ENCODE measurements at regions not wholly inside any gene's neighbourhood (a gene's known extent, or its start where the extent isn't known, plus 50 kb on each side); places are given as distances from the start of the nearest gene placed in this dataset.

DNA sequence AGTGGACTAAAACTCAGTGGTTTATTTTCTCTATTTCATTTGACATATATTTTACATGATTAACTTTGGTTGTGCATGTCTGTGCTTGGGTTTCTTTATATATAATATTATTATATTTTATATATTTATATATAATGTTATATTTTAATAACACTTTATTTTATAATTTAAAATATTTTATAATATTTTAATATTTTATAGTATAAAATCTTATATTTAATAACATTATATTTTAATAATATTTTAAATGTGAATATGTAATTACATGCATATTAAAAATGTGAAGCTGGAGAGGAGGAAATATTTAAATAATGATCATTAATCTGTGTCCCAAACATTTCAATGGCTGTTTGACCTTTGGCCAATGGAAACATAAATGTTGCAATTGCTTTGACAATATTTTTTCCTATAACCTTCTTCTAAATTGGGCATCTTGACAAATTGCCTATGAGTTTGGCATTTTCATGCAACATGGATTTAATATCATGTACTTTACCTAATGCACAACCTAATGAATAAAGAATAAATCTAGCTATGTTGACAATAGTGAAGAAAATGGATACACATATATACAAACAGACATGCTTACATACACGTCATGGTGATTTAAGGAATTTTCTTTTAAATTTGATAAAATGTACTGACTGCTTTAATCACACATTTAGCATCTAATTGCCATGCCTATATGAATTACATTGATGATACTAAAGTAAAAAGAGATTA, 607.1 kb downstream of the SLITRK6 start:
- intact Hi-C loops (cut with micrococcal nuclease): no loop called here

More for the DNA sequence above, 607.1 kb downstream of the SLITRK6 start:
- no peak overlapping the region for H3K56ac ChIP-seq (ENCODE audit: extremely low read depth, insufficient read depth, low read length)
- H3K9me1 ChIP-seq (ENCODE audit: insufficient read depth, low read length): no peaks in the 10 kb centered on the region
- no peak overlapping the region for H3K9ac ChIP-seq (ENCODE audit: low read depth, low read length)
- no peak overlapping the region for H3K23ac ChIP-seq (ENCODE audit: low read depth, low read length)
- no peaks in the 10 kb centered on the region for H3K79me1 ChIP-seq (ENCODE audit: low read depth in 1 of 2, low read length in 2 of 2)
- no peak overlapping the region for H2BK120ac ChIP-seq (ENCODE audit: low read depth, low read length)
- no peak for DNase-seq
- H3K27ac ChIP-seq (ENCODE audit: insufficient read depth, low read length): no peak overlapping the region
- H2AK5ac ChIP-seq (ENCODE audit: low read depth, low read length): no peak overlapping the region
- BruUV-seq (replicated peaks): no TSS peak
- in situ Hi-C loops (cut with MboI; ENCODE audit: low sequenced_read_pairs): no loop called here
- no peaks in the 10 kb centered on the region for H4K20me1 ChIP-seq (ENCODE audit: insufficient read depth, low read length)
- CTCF ChIA-PET: no interaction called here
- no peak overlapping the region for H2BK5ac ChIP-seq (ENCODE audit: low read depth, low read length, poor library complexity, severe bottlenecking)
- H3K18ac ChIP-seq (ENCODE audit: low read depth, low read length): no peak overlapping the region
- H3K36me3 ChIP-seq (ENCODE audit: control insufficient read depth, insufficient read depth, low read length): no peaks in the 10 kb centered on the region
- H2AK9ac ChIP-seq (replicated peaks; ENCODE audit: low read depth, low read length, poor library complexity): no peak overlapping the region
- H3K4ac ChIP-seq (ENCODE audit: low read depth, low read length): no peak overlapping the region
- no CpG with 5 or more reads among the region's 1 CpG for WGBS, 2 experiments (ENCODE audit: extremely low coverage in 2 of 2, insufficient read length in 1 of 2)
- no peak overlapping the region for H4K91ac ChIP-seq (ENCODE audit: insufficient read depth, low read depth, low read length)
- no peak overlapping the region for H3K14ac ChIP-seq (replicated peaks; ENCODE audit: low read depth, low read length)
- H4K5ac ChIP-seq (ENCODE audit: low read depth, low read length): no peak overlapping the region
- H3K4me1 ChIP-seq (ENCODE audit: control insufficient read depth, insufficient read depth, low read length): no peaks in the 10 kb centered on the region
- no peak overlapping the region for H2BK20ac ChIP-seq (ENCODE audit: low read depth, low read length)
- no peaks in the 10 kb centered on the region for H3K27me3 ChIP-seq (ENCODE audit: control insufficient read depth, insufficient read depth, low read length)
- no peak overlapping the region for H4K8ac ChIP-seq (ENCODE audit: low read depth in 2 of 2, low read length in 2 of 2)
- no peak overlapping the region for H2BK15ac ChIP-seq (ENCODE audit: low read depth, low read length)
- no peak overlapping the region for H3K4me3 ChIP-seq (ENCODE audit: insufficient read depth, low read depth, low read length)
- TF ChIP-seq RFX5 (IDR thresholded peaks at IDR 0.05; ENCODE audit: low read depth, low read length) (no peak), NFE2L2 (IDR thresholded peaks at IDR 0.05; ENCODE audit: low read depth, low read length) (no peak), RAD21 (IDR thresholded peaks at IDR 0.05; ENCODE audit: low read length) (no peak)
- H3K9me3 ChIP-seq (ENCODE audit: control insufficient read depth, insufficient read depth, low read length): no peaks in the 10 kb centered on the region
- no peak overlapping the region for H3K4me2 ChIP-seq (ENCODE audit: low read depth, low read length)
- no peak for ATAC-seq (ENCODE audit: low read depth)
- POLR2A ChIA-PET (ENCODE audit: unreplicated experiment): no interaction called here
- H2AFZ ChIP-seq (replicated peaks; ENCODE audit: low read length, poor library complexity): no peak overlapping the region
- dilution Hi-C loops (cut with HindIII; ENCODE audit: low sequenced_read_pairs, unreplicated experiment): no loop called here

All from IMR-90 (cell line).